ENCODE measurements at regions not wholly inside any gene's neighbourhood (a gene's known extent, or its start where the extent isn't known, plus 50 kb on each side); places are given as distances from the start of the nearest gene placed in this dataset.

- no peak overlapping the region for H3K4me3 ChIP-seq (ENCODE audit: insufficient read length, low read depth)
- no peak for DNase-seq (ENCODE audit: low read depth, low spot score)
- TF ChIP-seq ZNF274 (IDR thresholded peaks at IDR 0.05; ENCODE audit: low read depth, low read length), result no peak
- H3K36me3 ChIP-seq (ENCODE audit: insufficient read depth, insufficient read length, low read length), result no peaks in the 10 kb centered on the region
- no peaks in the 10 kb centered on the region for H3K27me3 ChIP-seq (ENCODE audit: insufficient read depth, insufficient read length)
- no peak overlapping the region for H3K9ac ChIP-seq (ENCODE audit: insufficient read length, low read depth)
- no peaks in the 10 kb centered on the region for H3K9me3 ChIP-seq (ENCODE audit: insufficient read depth, low read length)
- peaks cover 3% of the 10 kb centered on the region for H3K4me1 ChIP-seq (ENCODE audit: insufficient read depth, insufficient read length)
These were observed 181.0 kb upstream of the TBX3 start for GRCh38 chr12:114864837-114865551.

- no peak overlapping the region for H3K4me3 ChIP-seq (ENCODE audit: insufficient read length, low read depth)
- no peak overlapping the region for H3K9ac ChIP-seq (ENCODE audit: insufficient read length, low read depth)
- no peaks in the 10 kb centered on the region for H3K9me3 ChIP-seq (ENCODE audit: insufficient read depth, low read length)
- no peak for DNase-seq (ENCODE audit: low read depth, low spot score)
- peaks cover 3% of the 10 kb centered on the region for H3K4me1 ChIP-seq (ENCODE audit: insufficient read depth, insufficient read length)
- TF ChIP-seq YY1 (IDR thresholded peaks at IDR 0.05; ENCODE audit: insufficient read depth, insufficient read length) (no peak), ZNF274 (IDR thresholded peaks at IDR 0.05; ENCODE audit: low read depth, low read length) (no peak), SUZ12 (IDR thresholded peaks at IDR 0.05; ENCODE audit: extremely low read depth, insufficient read depth, insufficient read length) (no peak)
- H3K27me3 ChIP-seq (ENCODE audit: insufficient read depth, insufficient read length), result no peaks in the 10 kb centered on the region
- H3K36me3 ChIP-seq (ENCODE audit: insufficient read depth, insufficient read length, low read length), result no peaks in the 10 kb centered on the region
These were observed 179.9 kb upstream of the TBX3 start for GRCh38 chr12:114863911-114864310.

GRCh38 chr12:114860969-114861368 is 177.0 kb upstream of the TBX3 start:
- Histone ChIP-seq H3K27me3 (ENCODE audit: insufficient read depth, insufficient read length) (no peaks in the 10 kb centered on the region), H3K4me3 (ENCODE audit: insufficient read length, low read depth) (no peak overlapping the region), H3K4me1 (ENCODE audit: insufficient read depth, insufficient read length) (peaks cover 3% of the 10 kb centered on the region), H3K9me3 (ENCODE audit: insufficient read depth, low read length) (no peaks in the 10 kb centered on the region), H3K9ac (ENCODE audit: insufficient read length, low read depth) (no peak overlapping the region), H3K36me3 (ENCODE audit: insufficient read depth, insufficient read length, low read length) (no peaks in the 10 kb centered on the region)
- no peak for DNase-seq (ENCODE audit: low read depth, low spot score)
- no peak for TF ChIP-seq ZNF274 (IDR thresholded peaks at IDR 0.05; ENCODE audit: low read depth, low read length)
- TF ChIP-seq YY1 (IDR thresholded peaks at IDR 0.05; ENCODE audit: insufficient read depth, insufficient read length), result no peak

DNA sequence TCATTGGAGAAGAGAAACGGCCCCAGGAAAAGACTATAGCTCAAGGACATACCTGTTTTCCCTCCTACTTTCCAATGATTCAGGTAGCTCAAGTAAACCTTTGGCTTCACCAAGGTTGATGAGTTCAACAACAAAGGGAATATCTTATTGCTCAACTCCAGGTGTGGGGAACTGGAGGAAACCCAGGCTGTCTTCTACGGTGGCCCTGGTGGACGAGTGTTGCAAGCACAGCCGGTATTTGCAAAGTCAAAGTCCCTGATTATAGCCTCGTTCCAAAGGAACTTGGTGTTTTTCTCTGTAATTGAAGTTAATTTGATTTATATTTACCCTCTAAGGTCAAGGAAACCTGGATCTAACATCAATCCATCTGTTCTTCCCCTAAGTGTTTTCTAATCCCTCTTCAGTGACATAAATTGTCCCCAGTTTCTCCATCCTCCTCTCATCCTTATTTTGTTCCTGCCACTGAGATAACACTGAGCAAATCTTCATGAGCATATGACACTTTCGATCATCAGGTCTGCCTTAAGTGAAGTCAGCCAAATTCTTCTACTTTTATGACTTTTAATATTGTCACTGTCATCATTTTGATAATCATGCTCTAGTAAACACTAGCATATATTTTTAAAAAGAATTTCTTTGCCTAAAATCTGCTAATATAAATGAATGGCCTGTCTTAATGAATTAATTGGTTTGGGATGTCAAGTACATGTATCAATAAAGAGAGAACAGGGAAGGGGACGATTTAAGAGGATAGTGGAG is 174.6 kb upstream of the TBX3 start:
- Histone ChIP-seq H3K36me3 (ENCODE audit: insufficient read depth, insufficient read length, low read length) (no peaks in the 10 kb centered on the region), H3K9ac (ENCODE audit: insufficient read length, low read depth) (no peak overlapping the region), H3K27me3 (ENCODE audit: insufficient read depth, insufficient read length) (no peaks in the 10 kb centered on the region), H3K4me1 (ENCODE audit: insufficient read depth, insufficient read length) (no peaks in the 10 kb centered on the region), H3K4me3 (ENCODE audit: insufficient read length, low read depth) (no peak overlapping the region), H3K9me3 (ENCODE audit: insufficient read depth, low read length) (no peaks in the 10 kb centered on the region; the same call in 1 of the 2 replicates)
- DNase-seq (ENCODE audit: low read depth, low spot score), result no peak
- TF ChIP-seq SUZ12 (IDR thresholded peaks at IDR 0.05; ENCODE audit: extremely low read depth, insufficient read depth, insufficient read length) (no peak), YY1 (IDR thresholded peaks at IDR 0.05; ENCODE audit: insufficient read depth, insufficient read length) (no peak), ZNF274 (IDR thresholded peaks at IDR 0.05; ENCODE audit: low read depth, low read length) (no peak)

DNA sequence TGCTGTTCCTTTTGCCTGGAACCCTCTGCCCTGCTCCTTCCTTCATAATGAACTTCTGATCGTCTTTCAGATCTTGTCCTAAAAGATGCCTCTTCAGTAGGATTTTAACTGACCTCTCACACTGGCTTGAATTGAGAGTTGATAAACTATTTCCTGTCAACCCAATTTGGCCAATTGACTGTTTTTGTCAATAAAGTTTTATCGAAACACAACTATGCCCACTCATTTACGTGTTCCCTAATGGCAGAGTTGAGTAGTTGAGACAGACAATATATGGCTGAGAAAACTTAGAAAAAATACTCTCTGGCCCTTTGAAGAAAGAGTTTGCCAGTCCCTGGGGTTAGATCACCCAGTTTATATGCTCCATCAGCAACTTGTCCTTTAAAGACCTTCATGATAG is 171.7 kb upstream of the TBX3 start:
- H3K9ac ChIP-seq (ENCODE audit: insufficient read length, low read depth), result no peak overlapping the region
- H3K4me3 ChIP-seq (ENCODE audit: insufficient read length, low read depth), result no peak overlapping the region
- H3K4me1 ChIP-seq (ENCODE audit: insufficient read depth, insufficient read length), result no peaks in the 10 kb centered on the region
- no peak for DNase-seq (ENCODE audit: low read depth, low spot score)
- no peaks in the 10 kb centered on the region for H3K27me3 ChIP-seq (ENCODE audit: insufficient read depth, insufficient read length)
- H3K36me3 ChIP-seq (ENCODE audit: insufficient read depth, insufficient read length, low read length), result no peaks in the 10 kb centered on the region
- TF ChIP-seq ZNF274 (IDR thresholded peaks at IDR 0.05; ENCODE audit: low read depth, low read length) (no peak), SUZ12 (IDR thresholded peaks at IDR 0.05; ENCODE audit: extremely low read depth, insufficient read depth, insufficient read length) (no peak), YY1 (IDR thresholded peaks at IDR 0.05; ENCODE audit: insufficient read depth, insufficient read length) (no peak)
- H3K9me3 ChIP-seq (ENCODE audit: insufficient read depth, low read length), result no peaks in the 10 kb centered on the region; the same call in 1 of the 2 replicates

- DNase-seq (ENCODE audit: low read depth, low spot score), result no peak
- no peaks in the 10 kb centered on the region; the same call in 1 of the 2 replicates for H3K9me3 ChIP-seq (ENCODE audit: insufficient read depth, low read length)
- TF ChIP-seq ZNF274 (IDR thresholded peaks at IDR 0.05; ENCODE audit: low read depth, low read length), result no peak
- no peak for TF ChIP-seq YY1 (IDR thresholded peaks at IDR 0.05; ENCODE audit: insufficient read depth, insufficient read length)
- TF ChIP-seq SUZ12 (IDR thresholded peaks at IDR 0.05; ENCODE audit: extremely low read depth, insufficient read depth, insufficient read length), result no peak
- H3K9ac ChIP-seq (ENCODE audit: insufficient read length, low read depth), result no peak overlapping the region
- H3K36me3 ChIP-seq (ENCODE audit: insufficient read depth, insufficient read length, low read length), result no peaks in the 10 kb centered on the region
- no peaks in the 10 kb centered on the region for H3K4me1 ChIP-seq (ENCODE audit: insufficient read depth, insufficient read length)
- H3K4me3 ChIP-seq (ENCODE audit: insufficient read length, low read depth), result no peak overlapping the region
- H3K27me3 ChIP-seq (ENCODE audit: insufficient read depth, insufficient read length), result no peaks in the 10 kb centered on the region
These were observed 169.1 kb upstream of the TBX3 start for GRCh38 chr12:114852976-114853529.

DNA sequence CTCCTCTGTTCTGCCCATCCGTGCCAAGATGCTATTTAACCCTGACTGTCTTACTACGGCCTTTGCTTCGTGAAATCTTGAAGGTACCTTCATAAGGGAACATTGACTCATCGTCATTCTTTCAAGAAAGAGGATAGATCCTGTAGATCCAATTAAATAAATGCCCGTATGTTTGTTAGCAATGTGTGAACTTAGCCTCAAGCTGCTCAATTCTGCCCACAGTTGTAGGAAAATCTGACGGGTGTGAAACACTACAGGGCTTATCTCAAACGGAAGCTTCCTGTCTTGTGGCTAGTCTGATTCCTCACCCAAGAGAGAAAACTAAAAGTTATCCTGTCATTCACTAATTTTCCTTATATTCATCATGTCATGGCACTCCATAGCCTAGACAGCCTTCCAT is 168.0 kb upstream of the TBX3 start:
- H3K9me3 ChIP-seq (ENCODE audit: insufficient read depth, low read length), result no peaks in the 10 kb centered on the region; the same call in 1 of the 2 replicates
- H3K27me3 ChIP-seq (ENCODE audit: insufficient read depth, insufficient read length), result no peaks in the 10 kb centered on the region
- TF ChIP-seq YY1 (IDR thresholded peaks at IDR 0.05; ENCODE audit: insufficient read depth, insufficient read length) (no peak), SUZ12 (IDR thresholded peaks at IDR 0.05; ENCODE audit: extremely low read depth, insufficient read depth, insufficient read length) (no peak), ZNF274 (IDR thresholded peaks at IDR 0.05; ENCODE audit: low read depth, low read length) (no peak)
- H3K36me3 ChIP-seq (ENCODE audit: insufficient read depth, insufficient read length, low read length), result no peaks in the 10 kb centered on the region
- H3K4me1 ChIP-seq (ENCODE audit: insufficient read depth, insufficient read length), result no peaks in the 10 kb centered on the region
- no peak for DNase-seq (ENCODE audit: low read depth, low spot score)
- no peak overlapping the region for H3K4me3 ChIP-seq (ENCODE audit: insufficient read length, low read depth)
- H3K9ac ChIP-seq (ENCODE audit: insufficient read length, low read depth), result no peak overlapping the region

Data from NT2/D1 (cell line).